HL-60 (cell line): ENCODE measurements at regions not wholly inside any gene's neighbourhood (a gene's known extent, or its start where the extent isn't known, plus 50 kb on each side); places are given as distances from the start of the nearest gene placed in this dataset.

Experiments
- DNase-seq, 2 experiments: peaks; one replicate each; pipeline ENCODE4 v3.0.0-alpha.2; 2010 to 2020; ENCODE audit warnings: low read depth in 1 of 2, low spot score in 1 of 2
- H3K27ac ChIP-seq: fragments of 250-450 bp; sonication (Bioruptor Pico); replicated peaks from 2 replicates; pipeline ENCODE4 v1.5.1; 2020; ENCODE audit warnings: mild to moderate bottlenecking, moderate library complexity
- H3K27me3 ChIP-seq: fragments of 250-450 bp; sonication (Bioruptor Pico); 2 replicates; pipeline ENCODE4 v1.5.1; 2021; ENCODE audit warnings: mild to moderate bottlenecking, moderate library complexity; ENCODE audit not compliant: insufficient read depth, poor library complexity, severe bottlenecking
- H3K4me3 ChIP-seq: replicated peaks from 2 replicates; pipeline ENCODE4 v1.5.1; 2011; ENCODE audit warnings: mild to moderate bottlenecking, control low read depth, low read length; ENCODE audit not compliant: insufficient read depth
- CTCF ChIP-seq: IDR thresholded peaks from one replicate; pipeline ENCODE4 v1.5.1; 2011; ENCODE audit warnings: low read length, control low read depth, inconsistent platforms; ENCODE audit not compliant: insufficient read depth
- GABPA ChIP-seq: IDR thresholded peaks from 2 replicates; pipeline ENCODE4 v1.6.1; 2012; ENCODE audit warnings: low read depth
- POLR2AphosphoS5 ChIP-seq: IDR thresholded peaks from 2 replicates; pipeline ENCODE4 v1.6.1; 2012; ENCODE audit warnings: low read depth
- REST ChIP-seq: IDR thresholded peaks from 2 replicates; pipeline ENCODE4 v1.6.1; 2012; ENCODE audit warnings: low read depth; ENCODE audit not compliant: insufficient replicate concordance
- SPI1 ChIP-seq: IDR thresholded peaks from 2 replicates; pipeline ENCODE4 v1.6.1; 2012; ENCODE audit warnings: low read depth, mild to moderate bottlenecking, borderline replicate concordance

- Histone ChIP-seq H3K27ac (no peak overlapping the region), H3K4me3 (no peak overlapping the region), H3K27me3 (no peaks in the 10 kb centered on the region)
- no peak for TF ChIP-seq SPI1
- no peak for TF ChIP-seq POLR2AphosphoS5
- TF ChIP-seq CTCF: no peak
- no peak for TF ChIP-seq GABPA
- no peak for TF ChIP-seq REST
- DNase-seq: no peak
Observed at GRCh38 chr17:13292291-13292690, 274.5 kb upstream of the ELAC2 start.

- no peak overlapping the region for H3K4me3 ChIP-seq
- no peaks in the 10 kb centered on the region for H3K27me3 ChIP-seq
- no peak overlapping the region for H3K27ac ChIP-seq
- no peak for DNase-seq
- TF ChIP-seq CTCF (no peak), REST (no peak), SPI1 (no peak), GABPA (no peak), POLR2AphosphoS5 (no peak)
Observed at GRCh38 chr17:13288248-13288647, 270.4 kb upstream of the ELAC2 start.

GRCh38 chr17:13287226-13287625 lies 269.4 kb upstream of the ELAC2 start:
- Histone ChIP-seq H3K4me3 (no peak overlapping the region), H3K27ac (no peak overlapping the region), H3K27me3 (no peaks in the 10 kb centered on the region)
- TF ChIP-seq SPI1 (no peak), REST (no peak), CTCF (no peak), GABPA (no peak), POLR2AphosphoS5 (no peak)
- no peak for DNase-seq
